MCF 10A (cell line): ENCODE measurements at regions not wholly inside any gene's neighbourhood (a gene's known extent, or its start where the extent isn't known, plus 50 kb on each side); places are given as distances from the start of the nearest gene placed in this dataset.
A peak's percentile ranks its signal among the peaks of the same experiment; 100 is the strongest.

Experiments used
- BruUV-seq: library from RNA; stranded (reverse); fragments of 400-500 nt; replicated peaks from 2 replicates; lab custom pipeline; 2021; lab: Mats Ljungman, UMichigan
- CTCF ChIA-PET: fragments of 300-600 bp; sonication (Branson Sonifier 250); formaldehyde crosslinking; extraction: SDS; loops from one replicate; lab custom pipeline; 2021; ENCODE audit warnings: antibody characterized with exemption, inconsistent platforms; lab: Yijun Ruan, JAX
- POLR2A ChIA-PET: fragments of 300-600, 350-650 bp; sonication (Branson Sonifier 250); formaldehyde crosslinking; extraction: SDS; loops from one replicate; lab custom pipeline; 2020; ENCODE audit warnings: antibody characterized with exemption, inconsistent platforms; lab: Yijun Ruan, JAX
- DNase-seq: peaks from one replicate; pipeline ENCODE4 v3.0.0-alpha.2; 2018; ENCODE audit not compliant: unreplicated experiment
- H3K27ac Mint-ChIP-seq: one replicate; pipeline ENCODE4 v1.8.0; 2022; ENCODE audit warnings: mild to moderate bottlenecking, low read depth, mixed read lengths; ENCODE audit not compliant: unreplicated experiment
- H3K27me3 Mint-ChIP-seq: one replicate; pipeline ENCODE4 v1.8.0; 2022; ENCODE audit warnings: mixed read lengths; ENCODE audit not compliant: insufficient read depth, unreplicated experiment
- H3K36me3 Mint-ChIP-seq: one replicate; pipeline ENCODE4 v1.8.0; 2022; ENCODE audit warnings: mild to moderate bottlenecking, moderate library complexity, mixed read lengths; ENCODE audit not compliant: insufficient read depth, unreplicated experiment
- H3K4me1 Mint-ChIP-seq: one replicate; pipeline ENCODE4 v1.8.0; 2022; ENCODE audit warnings: mixed read lengths; ENCODE audit not compliant: insufficient read depth, unreplicated experiment
- H3K4me3 Mint-ChIP-seq: one replicate; pipeline ENCODE4 v1.8.0; 2022; ENCODE audit warnings: mild to moderate bottlenecking, moderate library complexity, mixed read lengths; ENCODE audit not compliant: unreplicated experiment
- H3K9me3 Mint-ChIP-seq: one replicate; pipeline ENCODE4 v1.8.0; 2022; ENCODE audit warnings: mixed read lengths; ENCODE audit not compliant: unreplicated experiment
- CTCF ChIP-seq: fragments of 200-600 bp; IDR thresholded peaks from one replicate; pipeline ENCODE4 v1.8.0; 2022; ENCODE audit warnings: antibody characterized with exemption, mild to moderate bottlenecking; ENCODE audit not compliant: unreplicated experiment
- intact Hi-C: fragments of 100-400 bp; cut with micrococcal nuclease; formaldehyde crosslinking; loops from 2 replicates; pipeline ENCODE4 v1.14.1; 2022

- intact Hi-C loops = no loop called here
- no peaks in the 10 kb centered on the region for H3K36me3 Mint-ChIP-seq
- peaks cover 36% of the 10 kb centered on the region for H3K27me3 Mint-ChIP-seq
- CTCF ChIA-PET = no interaction called here
- H3K27ac Mint-ChIP-seq = no peak overlapping the region
- TF ChIP-seq CTCF = no peak
- no peak overlapping the region for H3K4me3 Mint-ChIP-seq
- H3K9me3 Mint-ChIP-seq = no peaks in the 10 kb centered on the region
- POLR2A ChIA-PET = no interaction called here
- BruUV-seq = no TSS peak
- H3K4me1 Mint-ChIP-seq = no peaks in the 10 kb centered on the region
- no peak for DNase-seq
Observed at GRCh38 chr1:30325085-30325935, 398.1 kb downstream of the MATN1 start.

- no peak for TF ChIP-seq CTCF
- peaks cover 45% of the 10 kb centered on the region for H3K27me3 Mint-ChIP-seq
Observed at GRCh38 chr1:30324251-30325084, 398.9 kb downstream of the MATN1 start.

GRCh38 chr1:30323841-30324240 lies 399.5 kb downstream of the MATN1 start:
- CTCF ChIA-PET = interaction anchor here (0.6 kb wide), 1 partner anchor 8 kb away, joined by 3 read pairs; no protein-coding TSS in a partner anchor
- intact Hi-C loops = no loop called here
- no TSS peak for BruUV-seq

More at GRCh38 chr1:30324251-30325084, 398.9 kb downstream of the MATN1 start:
- Mint-ChIP-seq H3K27ac (no peak overlapping the region), H3K36me3 (no peaks in the 10 kb centered on the region), H3K4me3 (no peak overlapping the region), H3K4me1 (no peaks in the 10 kb centered on the region), H3K9me3 (no peaks in the 10 kb centered on the region)
- no peak for DNase-seq
- CTCF ChIA-PET = interaction anchor here (0.5 to 0.6 kb wide), 2 partner anchors 9 to 56 kb away, joined by 3 read pairs; no protein-coding TSS in a partner anchor
- BruUV-seq = no TSS peak
- intact Hi-C loops = no loop called here
- POLR2A ChIA-PET = interaction anchor here (0.6 kb wide), 1 partner anchor 1093 kb away, joined by 3 read pairs; no protein-coding TSS in a partner anchor

More at GRCh38 chr1:30323841-30324240, 399.5 kb downstream of the MATN1 start:
- no peaks in the 10 kb centered on the region for H3K9me3 Mint-ChIP-seq
- H3K4me3 Mint-ChIP-seq = no peak overlapping the region
- no peak for TF ChIP-seq CTCF
- H3K4me1 Mint-ChIP-seq = no peaks in the 10 kb centered on the region
- DNase-seq = peak; percentile 16
- no peak overlapping the region for H3K27ac Mint-ChIP-seq
- peaks cover 48% of the 10 kb centered on the region for H3K27me3 Mint-ChIP-seq
- no peaks in the 10 kb centered on the region for H3K36me3 Mint-ChIP-seq
- POLR2A ChIA-PET = interaction anchor here (0.6 to 0.7 kb wide), 2 partner anchors 431 to 1093 kb away, joined by 3 read pairs; no protein-coding TSS in a partner anchor
